MCF 10A (cell line): ENCODE measurements at regions not wholly inside any gene's neighbourhood (a gene's known extent, or its start where the extent isn't known, plus 50 kb on each side); places are given as distances from the start of the nearest gene placed in this dataset.

Experiments
- BruUV-seq: library from RNA; stranded (reverse); fragments of 400-500 nt; replicated peaks from 2 replicates; lab custom pipeline; 2021; lab: Mats Ljungman, UMichigan
- CTCF ChIA-PET: fragments of 300-600 bp; sonication (Branson Sonifier 250); formaldehyde crosslinking; extraction: SDS; loops from one replicate; lab custom pipeline; 2021; ENCODE audit warnings: antibody characterized with exemption, inconsistent platforms; lab: Yijun Ruan, JAX
- POLR2A ChIA-PET: fragments of 300-600, 350-650 bp; sonication (Branson Sonifier 250); formaldehyde crosslinking; extraction: SDS; loops from one replicate; lab custom pipeline; 2020; ENCODE audit warnings: antibody characterized with exemption, inconsistent platforms; lab: Yijun Ruan, JAX
- DNase-seq: peaks from one replicate; pipeline ENCODE4 v3.0.0-alpha.2; 2018; ENCODE audit not compliant: unreplicated experiment
- H3K27ac Mint-ChIP-seq: one replicate; pipeline ENCODE4 v1.8.0; 2022; ENCODE audit warnings: mild to moderate bottlenecking, low read depth, mixed read lengths; ENCODE audit not compliant: unreplicated experiment
- H3K27me3 Mint-ChIP-seq: one replicate; pipeline ENCODE4 v1.8.0; 2022; ENCODE audit warnings: mixed read lengths; ENCODE audit not compliant: insufficient read depth, unreplicated experiment
- H3K36me3 Mint-ChIP-seq: one replicate; pipeline ENCODE4 v1.8.0; 2022; ENCODE audit warnings: mild to moderate bottlenecking, moderate library complexity, mixed read lengths; ENCODE audit not compliant: insufficient read depth, unreplicated experiment
- H3K4me1 Mint-ChIP-seq: one replicate; pipeline ENCODE4 v1.8.0; 2022; ENCODE audit warnings: mixed read lengths; ENCODE audit not compliant: insufficient read depth, unreplicated experiment
- H3K4me3 Mint-ChIP-seq: one replicate; pipeline ENCODE4 v1.8.0; 2022; ENCODE audit warnings: mild to moderate bottlenecking, moderate library complexity, mixed read lengths; ENCODE audit not compliant: unreplicated experiment
- H3K9me3 Mint-ChIP-seq: one replicate; pipeline ENCODE4 v1.8.0; 2022; ENCODE audit warnings: mixed read lengths; ENCODE audit not compliant: unreplicated experiment
- intact Hi-C: fragments of 100-400 bp; cut with micrococcal nuclease; formaldehyde crosslinking; loops from 2 replicates; pipeline ENCODE4 v1.14.1; 2022
- TF ChIP-seq, protein P1 (sequence below): fragments of 200-600 bp; IDR thresholded peaks from one replicate; pipeline ENCODE4 v1.8.0; 2022; ENCODE audit warnings: antibody characterized with exemption, mild to moderate bottlenecking; ENCODE audit not compliant: unreplicated experiment

DNA sequence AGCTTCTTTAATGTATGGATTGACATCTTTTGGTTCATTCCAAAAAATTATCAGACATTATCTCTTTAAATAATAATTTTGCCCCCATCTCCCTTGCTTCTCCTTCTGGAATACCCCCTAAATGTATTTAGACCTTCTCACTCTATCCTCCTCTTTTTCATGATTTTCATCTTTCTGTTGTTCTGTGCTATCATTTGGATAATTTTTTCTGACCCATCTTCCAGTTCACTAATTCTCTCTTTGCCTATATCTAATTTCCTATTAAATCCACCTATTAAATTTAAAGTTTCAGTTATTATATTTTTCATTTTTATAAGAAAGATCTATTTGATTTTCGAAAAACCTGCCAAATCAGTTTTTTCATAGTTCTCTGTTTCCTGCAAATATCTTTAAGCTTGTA is 67.8 kb upstream of the ODC1 start:
- Mint-ChIP-seq H3K4me3 (no peak overlapping the region), H3K9me3 (peaks cover 8% of the 10 kb centered on the region), H3K36me3 (no peaks in the 10 kb centered on the region), H3K4me1 (peaks cover 10% of the 10 kb centered on the region), H3K27me3 (no peaks in the 10 kb centered on the region), H3K27ac (no peak overlapping the region)
- POLR2A ChIA-PET: interaction anchor here (0.7 to 1.1 kb wide), 3 partner anchors 18 to 102 kb away, joined by 3 to 4 read pairs (median 4); no protein-coding TSS in a partner anchor
- no peak for DNase-seq
- intact Hi-C loops: loop anchor here (2.0 kb wide), 1 partner anchor 23 kb away; no protein-coding TSS in a partner anchor
- BruUV-seq: no TSS peak
- CTCF ChIA-PET: no interaction called here
- TF ChIP-seq, protein P1, sequence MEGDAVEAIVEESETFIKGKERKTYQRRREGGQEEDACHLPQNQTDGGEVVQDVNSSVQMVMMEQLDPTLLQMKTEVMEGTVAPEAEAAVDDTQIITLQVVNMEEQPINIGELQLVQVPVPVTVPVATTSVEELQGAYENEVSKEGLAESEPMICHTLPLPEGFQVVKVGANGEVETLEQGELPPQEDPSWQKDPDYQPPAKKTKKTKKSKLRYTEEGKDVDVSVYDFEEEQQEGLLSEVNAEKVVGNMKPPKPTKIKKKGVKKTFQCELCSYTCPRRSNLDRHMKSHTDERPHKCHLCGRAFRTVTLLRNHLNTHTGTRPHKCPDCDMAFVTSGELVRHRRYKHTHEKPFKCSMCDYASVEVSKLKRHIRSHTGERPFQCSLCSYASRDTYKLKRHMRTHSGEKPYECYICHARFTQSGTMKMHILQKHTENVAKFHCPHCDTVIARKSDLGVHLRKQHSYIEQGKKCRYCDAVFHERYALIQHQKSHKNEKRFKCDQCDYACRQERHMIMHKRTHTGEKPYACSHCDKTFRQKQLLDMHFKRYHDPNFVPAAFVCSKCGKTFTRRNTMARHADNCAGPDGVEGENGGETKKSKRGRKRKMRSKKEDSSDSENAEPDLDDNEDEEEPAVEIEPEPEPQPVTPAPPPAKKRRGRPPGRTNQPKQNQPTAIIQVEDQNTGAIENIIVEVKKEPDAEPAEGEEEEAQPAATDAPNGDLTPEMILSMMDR: no peak

DNA sequence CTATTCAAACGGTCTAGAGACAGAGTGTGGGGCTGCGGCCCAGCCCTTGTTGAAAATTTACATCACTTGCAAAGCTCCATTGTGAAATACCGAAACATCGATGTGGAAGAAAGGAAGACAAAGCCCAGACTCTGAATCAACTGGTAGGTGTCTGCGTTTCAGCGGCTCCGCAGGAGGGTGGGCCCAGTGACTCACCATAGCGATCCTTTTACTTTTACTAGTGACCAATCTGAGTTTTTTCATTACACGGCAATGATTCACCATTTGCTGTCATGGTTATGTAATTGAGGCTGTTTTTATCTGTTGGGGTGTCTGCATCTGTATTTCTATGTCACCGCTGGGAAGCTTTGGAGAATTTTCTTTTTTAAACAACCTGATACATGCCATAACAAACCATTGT is 66.6 kb upstream of the ODC1 start:
- ChIA-PET POLR2A (interaction anchor here (0.6 to 1.5 kb wide), 4 partner anchors 17 to 63 kb away, joined by 3 to 7 read pairs (median 4); no protein-coding TSS in a partner anchor), CTCF (interaction anchor here (0.7 kb wide), 1 partner anchor 190 kb away, joined by 3 read pairs; no protein-coding TSS in a partner anchor)
- peaks cover 8% of the 10 kb centered on the region for H3K9me3 Mint-ChIP-seq
- BruUV-seq: no TSS peak
- intact Hi-C loops: loop anchor here (1.0 to 2.0 kb wide), 2 partner anchors 22 to 62 kb away; no protein-coding TSS in a partner anchor
- no peaks in the 10 kb centered on the region for H3K27me3 Mint-ChIP-seq
- H3K36me3 Mint-ChIP-seq: no peaks in the 10 kb centered on the region
- peak; percentile 97 for DNase-seq
- H3K4me3 Mint-ChIP-seq: peak overlapping the region; percentile 38
- TF ChIP-seq, protein P1: no peak
- peaks cover 10% of the 10 kb centered on the region for H3K4me1 Mint-ChIP-seq
- H3K27ac Mint-ChIP-seq: peak overlapping the region; percentile 87

DNA sequence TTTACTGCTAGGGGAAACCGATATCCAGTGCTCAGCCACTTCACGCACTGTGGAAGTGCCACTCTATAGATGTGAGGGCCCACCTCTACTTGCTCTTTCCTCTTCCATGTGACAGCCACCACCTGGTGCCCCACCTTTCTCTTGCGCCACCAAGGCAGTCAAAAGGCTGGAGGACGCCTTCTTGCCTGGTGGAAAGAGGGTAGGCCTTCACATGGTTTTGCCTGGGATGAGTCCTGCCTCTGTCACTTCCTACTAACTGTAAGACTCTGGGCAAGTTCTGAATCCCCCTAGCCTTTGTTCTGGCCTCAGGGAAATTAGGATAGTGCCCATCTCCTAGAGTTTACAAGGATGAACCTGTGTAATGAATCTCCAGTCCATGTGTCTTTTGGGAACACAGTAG is 66.1 kb upstream of the ODC1 start:
- ChIA-PET CTCF (no interaction called here), POLR2A (interaction anchor here (0.6 to 1.5 kb wide), 3 partner anchors 18 to 62 kb away, joined by 3 to 7 read pairs (median 5); no protein-coding TSS in a partner anchor)
- Mint-ChIP-seq H3K9me3 (peaks cover 8% of the 10 kb centered on the region), H3K36me3 (no peaks in the 10 kb centered on the region), H3K27me3 (no peaks in the 10 kb centered on the region), H3K27ac (peak overlapping the region; percentile 87), H3K4me3 (peak overlapping the region; percentile 38), H3K4me1 (peaks cover 10% of the 10 kb centered on the region)
- intact Hi-C loops: loop anchor here (1.0 to 2.0 kb wide), 2 partner anchors 21 to 62 kb away; no protein-coding TSS in a partner anchor
- no peak for DNase-seq
- BruUV-seq: no TSS peak
- TF ChIP-seq, protein P1: no peak

DNA sequence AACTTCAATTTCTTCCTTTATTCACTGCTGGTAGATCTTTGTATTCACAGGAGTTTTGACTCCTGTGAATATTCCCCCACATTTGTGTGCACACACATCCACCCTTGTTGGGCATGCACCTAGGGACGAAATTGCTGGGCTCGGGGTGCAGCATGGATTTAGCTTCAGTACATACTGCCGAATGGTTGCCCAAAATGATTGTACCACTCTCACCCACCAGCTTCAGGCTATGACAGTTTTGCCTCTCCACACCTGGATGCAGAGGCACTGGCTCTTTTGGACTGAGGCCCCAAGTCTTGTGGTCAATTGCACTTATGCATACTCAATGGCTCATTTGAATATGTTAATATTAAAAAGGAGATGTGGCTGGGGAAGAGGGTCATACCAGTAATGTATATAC is 65.1 kb upstream of the ODC1 start:
- POLR2A ChIA-PET: no interaction called here

More for the DNA sequence above, 65.1 kb upstream of the ODC1 start:
- DNase-seq: no peak
- Mint-ChIP-seq H3K4me3 (no peak overlapping the region), H3K36me3 (no peaks in the 10 kb centered on the region), H3K4me1 (peaks cover 10% of the 10 kb centered on the region), H3K27me3 (no peaks in the 10 kb centered on the region), H3K27ac (no peak overlapping the region), H3K9me3 (peaks cover 8% of the 10 kb centered on the region)
- TF ChIP-seq, protein P1: no peak
- no TSS peak for BruUV-seq
- CTCF ChIA-PET: interaction anchor here (0.6 kb wide), 1 partner anchor 441 kb away, joined by 3 read pairs; no protein-coding TSS in a partner anchor
- intact Hi-C loops: no loop called here
